GM12878 (cell line): ENCODE measurements at regions not wholly inside any gene's neighbourhood (a gene's known extent, or its start where the extent isn't known, plus 50 kb on each side); places are given as distances from the start of the nearest gene placed in this dataset.

Experiments used
- ATAC-seq: fragments of 200-7000 bp; cut with Tn5 transposase; 3 replicates; pipeline ENCODE4 v1.9.1; 2020; ENCODE audit warnings: mild to moderate bottlenecking, moderate library complexity
- BruUV-seq: library from RNA; stranded (reverse); fragments of 400-500 nt; replicated peaks from 2 replicates; lab custom pipeline; 2021; lab: Mats Ljungman, UMichigan
- CTCF ChIA-PET: fragments of 300-600 bp; sonication (Branson Sonifier 250); formaldehyde crosslinking; extraction: SDS; loops from one replicate; lab custom pipeline; 2021; ENCODE audit warnings: inconsistent platforms; lab: Yijun Ruan, JAX
- POLR2A ChIA-PET: fragments of 350-600 bp; formaldehyde crosslinking; extraction: SDS; loops from one replicate; lab custom pipeline; 2021; ENCODE audit warnings: inconsistent platforms; lab: Charles Lee
- RAD21 ChIA-PET: fragments of 300-600 bp; sonication (Branson Sonifier 250); formaldehyde crosslinking; loops from one replicate; lab custom pipeline; 2023; ENCODE audit warnings: antibody characterized with exemption; ENCODE audit not compliant: unreplicated experiment; lab: Charles Lee
- SMC1A ChIA-PET: fragments of 300-600 bp; sonication (Branson Sonifier 250); formaldehyde crosslinking; loops from one replicate; lab custom pipeline; 2023; ENCODE audit not compliant: unreplicated experiment, uncharacterized antibody; lab: Charles Lee
- DNase-seq: peaks from one replicate; pipeline ENCODE4 v3.0.0-alpha.2; 2011; ENCODE audit warnings: low read depth, low spot score
- FAIRE-seq: peaks from 3 replicates; lab custom pipeline; 2011; peaks lifted over from hg19 to GRCh38; lab: Jason Lieb, UNC
- H2AFZ ChIP-seq: 2 replicates; pipeline ENCODE4 v1.6.0; 2011; ENCODE audit warnings: low read depth, low read length, control low read depth; ENCODE audit not compliant: control insufficient read depth
- H3K27ac ChIP-seq: 2 replicates; pipeline ENCODE4 v1.5.1; 2011; ENCODE audit warnings: control low read depth; ENCODE audit not compliant: control insufficient read depth, insufficient read depth
- H3K27me3 ChIP-seq, 2 experiments: replicated peaks in 1 of 2; 2 replicates each; pipeline versions ENCODE4 v1.6.0 to v1.6.1; 2011; ENCODE audit warnings: low read length in 1 of 2; ENCODE audit not compliant: control insufficient read depth in 2 of 2, insufficient read depth in 2 of 2
- H3K36me3 ChIP-seq, 2 experiments: 2 replicates each; pipeline ENCODE4 v1.5.1; 2011; ENCODE audit warnings: low read length in 1 of 2; ENCODE audit not compliant: control insufficient read depth in 2 of 2, insufficient read depth in 2 of 2
- H3K4me1 ChIP-seq: 2 replicates; pipeline ENCODE4 v1.6.1; 2011; ENCODE audit warnings: mild to moderate bottlenecking, low read length, moderate library complexity, mixed read lengths; ENCODE audit not compliant: control insufficient read depth, insufficient read depth
- H3K4me2 ChIP-seq: 2 replicates; pipeline ENCODE4 v1.6.0; 2011; ENCODE audit warnings: control low read depth; ENCODE audit not compliant: control insufficient read depth, insufficient read depth
- H3K4me3 ChIP-seq: fragments of 200-600 bp; sonication (generic); 2 replicates; pipeline ENCODE4 v1.5.1; 2016
- H3K79me2 ChIP-seq: 2 replicates; pipeline ENCODE4 v1.6.0; 2011; ENCODE audit warnings: low read length; ENCODE audit not compliant: control insufficient read depth, insufficient read depth
- H3K9ac ChIP-seq: 2 replicates; pipeline ENCODE4 v1.8.0; 2011; ENCODE audit warnings: low read length, control low read depth, mixed read lengths; ENCODE audit not compliant: control insufficient read depth, insufficient read depth
- H3K9me3 ChIP-seq: replicated peaks from 3 replicates; pipeline ENCODE4 v1.5.1; 2011; ENCODE audit warnings: mild to moderate bottlenecking, low read length; ENCODE audit not compliant: control insufficient read depth, insufficient read depth
- H4K20me1 ChIP-seq: 2 replicates; pipeline ENCODE4 v1.6.0; 2011; ENCODE audit not compliant: control insufficient read depth, insufficient read depth
- ETV6 ChIP-seq, 2 experiments: fragments of 450-650 bp in 1 of 2; IDR thresholded peaks in 1 of 2; conservative IDR thresholded peaks in 1 of 2; 2 replicates each; pipeline ENCODE4 v1.6.1; 2014; ENCODE audit warnings: antibody characterized with exemption in 1 of 2, borderline replicate concordance in 1 of 2, low read depth in 1 of 2, mild to moderate bottlenecking in 1 of 2, moderate library complexity in 1 of 2
- EZH2 ChIP-seq: IDR thresholded peaks from 2 replicates; pipeline ENCODE4 v1.6.1; 2012; ENCODE audit warnings: low read depth, mild to moderate bottlenecking, control low read depth, inconsistent platforms, low read length, borderline replicate concordance; ENCODE audit not compliant: control insufficient read depth
- HDAC6 ChIP-seq: fragments of 200-600 bp; sonication (generic); IDR thresholded peaks from one replicate; pipeline ENCODE4 v1.8.0; 2017; ENCODE audit warnings: antibody characterized with exemption; ENCODE audit not compliant: unreplicated experiment
- NFXL1 ChIP-seq: fragments of 450-650 bp; IDR thresholded peaks from 2 replicates; pipeline ENCODE4 v1.6.1; 2017; ENCODE audit warnings: antibody characterized with exemption, mild to moderate bottlenecking, borderline replicate concordance
- SUPT20H ChIP-seq: IDR thresholded peaks from 2 replicates; pipeline ENCODE4 v1.6.1; 2011; ENCODE audit warnings: low read depth, mild to moderate bottlenecking, low read length, moderate library complexity, borderline replicate concordance; ENCODE audit not compliant: control insufficient read depth
- whole genome bisulfite sequencing: methylation state at CpG from one replicate; pipeline ENCODE4 v1.1.6; 2016; ENCODE audit warnings: low lambda C conversion rate; ENCODE audit not compliant: insufficient replicate concordance, insufficient coverage; ENCODE audit errors: missing lambda C conversion rate; 5-methylcytosine and 5-hydroxymethylcytosine counted together
- in situ Hi-C: fragments of 300-500 bp; cut with MboI; formaldehyde crosslinking; loops from 9 replicates; pipeline ENCODE4 v1.14.3; 2018; ENCODE audit warnings: mixed read lengths
- intact Hi-C: fragments of 100-400 bp; cut with micrococcal nuclease; formaldehyde crosslinking; loops from one replicate; pipeline ENCODE4 v1.14.2; 2022; ENCODE audit not compliant: unreplicated experiment

GRCh38 chr20:54372313-54372712 is 103.1 kb upstream of the DOK5 start:
- TF ChIP-seq ETV6 (conservative IDR thresholded peaks at IDR 0.05 in 1 of 2, IDR thresholded peaks at IDR 0.05 in 1 of 2; ENCODE audit: borderline replicate concordance in 1 of 2, low read depth in 1 of 2) (peak in 1 of 2 experiments; percentile 82; a peak in 2 of 4 replicates), HDAC6 (no peak)
- no peaks in the 10 kb centered on the region for H3K27me3 ChIP-seq
- H3K4me2 ChIP-seq: no peak overlapping the region
- H3K27ac ChIP-seq: no peak overlapping the region
- H2AFZ ChIP-seq: no peak overlapping the region
- DNase-seq (no peak), FAIRE-seq (no peak), ATAC-seq (no peak)
- ChIA-PET CTCF (interaction anchor here (1.1 kb wide), 1 partner anchor 11 kb away, joined by 5 read pairs; no protein-coding TSS in a partner anchor), POLR2A (no interaction called here), RAD21 (no interaction called here), SMC1A (no interaction called here)
- H3K9me3 ChIP-seq: no peaks in the 10 kb centered on the region
- BruUV-seq: no TSS peak
- WGBS: 0% methylated on average over 1 of the region's 1 CpG
- no peaks in the 10 kb centered on the region for H3K4me1 ChIP-seq
- no peak overlapping the region for H3K9ac ChIP-seq
- no peaks in the 10 kb centered on the region for H3K79me2 ChIP-seq
- in situ Hi-C loops: no loop called here
- no peaks in the 10 kb centered on the region for H3K36me3 ChIP-seq
- no peak overlapping the region for H3K4me3 ChIP-seq
- intact Hi-C loops: no loop called here
- H4K20me1 ChIP-seq: no peaks in the 10 kb centered on the region

- FAIRE-seq (no peak), DNase-seq (no peak), ATAC-seq (no peak)
- H3K27ac ChIP-seq: no peak overlapping the region
- H3K36me3 ChIP-seq: no peaks in the 10 kb centered on the region
- RAD21 ChIA-PET: no interaction called here
- intact Hi-C loops (no loop called here), in situ Hi-C loops (no loop called here)
- BruUV-seq: no TSS peak
- POLR2A ChIA-PET: no interaction called here
- H3K79me2 ChIP-seq: no peaks in the 10 kb centered on the region
- CTCF ChIA-PET: interaction anchor here (0.6 to 1.4 kb wide), 3 partner anchors 10 to 269 kb away, joined by 3 to 4 read pairs (median 4); no protein-coding TSS in a partner anchor
- TF ChIP-seq HDAC6 (no peak), EZH2 (no peak), NFXL1 (0 out of 2 replicates have a peak, but pooled peaks have one; percentile 60), SUPT20H (no peak), ETV6 (conservative IDR thresholded peaks at IDR 0.05 in 1 of 2, IDR thresholded peaks at IDR 0.05 in 1 of 2; ENCODE audit: borderline replicate concordance in 1 of 2, low read depth in 1 of 2) (0 out of 4 replicates have a peak, but pooled peaks of 1 of the 2 experiments have one; percentile 53)
- H3K9me3 ChIP-seq: no peaks in the 10 kb centered on the region
- no peak overlapping the region for H3K4me3 ChIP-seq
- SMC1A ChIA-PET: interaction anchor here (0.7 to 1.0 kb wide), 2 partner anchors 17 to 1997 kb away, joined by 3 read pairs; no protein-coding TSS in a partner anchor
- 0% methylated on average over 1 of the region's 1 CpG for WGBS
- H4K20me1 ChIP-seq: no peaks in the 10 kb centered on the region
- no peak overlapping the region for H3K4me2 ChIP-seq
- H2AFZ ChIP-seq: no peak overlapping the region
- no peak overlapping the region for H3K9ac ChIP-seq
- H3K27me3 ChIP-seq: no peaks in the 10 kb centered on the region; a peak in 2 of 4 replicates
- no peaks in the 10 kb centered on the region for H3K4me1 ChIP-seq
Observed at GRCh38 chr20:54377992-54378773, 97.2 kb upstream of the DOK5 start.
